ENCODE measurements at regions not wholly inside any gene's neighbourhood (a gene's known extent, or its start where the extent isn't known, plus 50 kb on each side); places are given as distances from the start of the nearest gene placed in this dataset.

DNA sequence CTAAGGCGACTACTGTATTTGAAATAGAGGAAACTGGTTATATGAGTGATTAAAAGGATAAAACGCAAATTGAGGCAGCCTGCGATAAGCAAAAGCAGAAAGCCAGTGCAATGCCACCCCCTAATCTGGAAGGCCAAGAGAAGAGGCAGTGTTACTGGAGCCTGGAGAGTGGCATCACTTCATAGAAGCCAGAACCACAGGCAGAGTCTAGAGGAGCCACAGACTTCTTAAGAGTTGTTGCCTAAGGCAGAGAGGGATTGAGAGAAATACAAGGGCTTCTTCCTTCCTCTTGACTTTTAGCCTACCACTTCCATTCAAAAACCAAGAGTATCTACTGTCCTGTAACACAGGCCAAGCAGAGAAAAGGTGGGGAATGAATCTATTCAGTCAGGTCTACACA is 94.9 kb upstream of the SKAP2 start:
- no peak for TF ChIP-seq POLR2A (IDR thresholded peaks at IDR 0.05; ENCODE audit: low read length)
- no peak for TF ChIP-seq GATA1 (IDR thresholded peaks at IDR 0.05; ENCODE audit: low read depth, low read length)

Measured in erythroblast (primary cell).